ENCODE measurements at regions not wholly inside any gene's neighbourhood (a gene's known extent, or its start where the extent isn't known, plus 50 kb on each side); places are given as distances from the start of the nearest gene placed in this dataset.
A peak's percentile ranks its signal among the peaks of the same experiment; 100 is the strongest.

DNA sequence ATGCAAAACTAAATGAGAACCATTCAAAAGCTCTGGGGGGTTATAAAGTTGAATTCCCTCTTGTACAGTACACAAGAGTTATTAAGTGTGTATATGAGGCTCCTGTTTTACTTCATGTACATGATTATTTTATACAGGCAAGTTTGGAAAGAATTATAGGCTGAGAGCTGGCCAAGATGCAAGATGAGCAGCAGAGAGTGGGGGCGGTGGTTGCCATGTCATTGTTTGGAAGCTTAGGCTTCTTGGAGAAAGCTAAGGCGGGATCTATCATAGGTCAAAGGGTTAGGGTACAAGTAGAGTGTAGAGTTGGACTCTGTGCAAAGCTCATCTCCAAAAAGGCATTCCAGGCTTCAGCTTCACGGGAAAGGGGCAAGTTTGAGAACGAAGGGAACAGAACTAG is 297.1 kb upstream of the TBX3 start:
- DNase-seq (ENCODE audit: low read depth): no peak

- peak; percentile 80 for DNase-seq (ENCODE audit: low read depth)
Observed at GRCh38 chr12:114976959-114977358, 293.0 kb upstream of the TBX3 start.

GRCh38 chr12:114976372-114976771 is 292.4 kb upstream of the TBX3 start:
- DNase-seq (ENCODE audit: low read depth): no peak

GRCh38 chr12:114975640-114976310 is 291.8 kb upstream of the TBX3 start:
- no peak for DNase-seq (ENCODE audit: low read depth)

GRCh38 chr12:114974826-114975639 is 291.1 kb upstream of the TBX3 start:
- no peak for DNase-seq (ENCODE audit: low read depth)

DNA sequence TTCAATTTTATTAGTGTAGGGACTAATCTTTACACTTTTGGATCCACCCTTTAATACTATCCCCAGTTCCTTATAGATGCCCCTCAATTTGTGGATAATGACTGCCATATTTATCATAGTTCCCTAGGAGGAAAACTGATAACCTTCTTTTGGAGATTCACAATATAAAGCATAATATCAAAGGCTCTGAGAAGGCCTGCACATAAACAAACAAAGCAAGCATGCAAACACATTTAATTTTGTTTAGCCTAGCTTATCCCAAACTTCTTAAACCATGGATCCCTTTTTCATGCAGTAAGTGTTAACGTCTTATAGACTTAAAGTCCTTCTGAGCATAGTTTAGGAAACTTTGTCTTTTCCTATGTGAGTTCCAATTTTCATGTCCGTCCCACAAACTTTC is 290.4 kb upstream of the TBX3 start:
- DNase-seq (ENCODE audit: low read depth): no peak

- DNase-seq (ENCODE audit: low read depth): no peak
Observed at GRCh38 chr12:114968727-114969126, 284.8 kb upstream of the TBX3 start.

- no peak for DNase-seq (ENCODE audit: low read depth)
Observed at GRCh38 chr12:114967151-114967550, 283.2 kb upstream of the TBX3 start.

DNA sequence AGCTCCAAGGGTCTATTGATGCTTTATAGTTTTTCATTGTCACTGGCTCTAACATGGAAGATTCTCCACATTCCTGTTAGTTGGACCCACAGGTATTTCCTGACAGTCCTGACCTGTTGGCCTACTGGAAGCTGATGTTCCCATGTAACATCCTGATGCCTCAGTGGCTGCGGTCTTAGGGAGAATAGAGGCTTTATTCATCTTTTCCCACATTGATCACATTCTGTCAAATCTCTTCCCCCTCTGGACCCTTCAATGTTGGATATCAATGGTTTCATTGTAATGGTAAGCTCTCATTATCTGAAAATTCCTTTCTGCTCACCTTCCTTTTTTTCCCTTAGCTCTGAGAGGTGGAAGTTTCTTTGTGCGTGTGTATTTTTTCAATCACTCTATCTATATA is 280.9 kb upstream of the TBX3 start:
- no peak for DNase-seq (ENCODE audit: low read depth)

GRCh38 chr12:114963846-114964245 is 279.9 kb upstream of the TBX3 start:
- DNase-seq (ENCODE audit: low read depth): no peak

- DNase-seq (ENCODE audit: low read depth): no peak
Observed at GRCh38 chr12:114961491-114961890, 277.5 kb upstream of the TBX3 start.

- DNase-seq (ENCODE audit: low read depth): no peak
Observed at GRCh38 chr12:114958538-114958937, 274.6 kb upstream of the TBX3 start.

- no peak for DNase-seq (ENCODE audit: low read depth)
Observed at GRCh38 chr12:114957225-114957624, 273.2 kb upstream of the TBX3 start.

DNA sequence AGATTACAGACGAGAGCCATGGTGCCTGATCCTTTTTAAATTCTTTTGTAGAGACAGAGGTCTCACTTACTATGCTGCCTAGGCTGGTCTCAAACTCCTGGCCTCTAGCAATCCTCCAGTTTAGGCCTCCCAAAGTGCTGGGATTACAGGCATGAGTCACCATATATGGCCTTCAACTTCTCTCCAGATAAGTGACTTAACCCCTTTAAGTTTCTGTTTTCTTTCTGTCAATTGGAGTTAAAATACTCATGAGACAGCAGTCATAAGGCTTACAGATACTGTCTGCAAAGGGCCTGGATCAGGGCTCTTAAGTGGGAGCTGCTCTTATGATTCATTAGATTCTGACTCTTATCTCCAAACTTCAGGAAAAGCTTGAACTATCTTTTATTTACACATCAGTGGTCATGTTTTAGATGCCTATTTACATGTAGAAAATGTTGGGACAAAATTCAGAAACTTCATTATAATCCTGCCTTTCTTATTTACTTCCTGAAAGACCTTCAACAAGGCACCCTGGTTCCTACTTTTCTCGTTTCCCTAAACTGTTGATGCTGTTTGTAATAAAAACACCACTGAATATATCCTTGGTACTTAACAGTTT is 271.5 kb upstream of the TBX3 start:
- DNase-seq (ENCODE audit: low read depth): no peak

GRCh38 chr12:114954511-114955055 is 270.6 kb upstream of the TBX3 start:
- no peak for DNase-seq (ENCODE audit: low read depth)

GRCh38 chr12:114952573-114953271 is 268.7 kb upstream of the TBX3 start:
- no peak for DNase-seq (ENCODE audit: low read depth)

GRCh38 chr12:114949058-114949820 is 265.3 kb upstream of the TBX3 start:
- DNase-seq (ENCODE audit: low read depth): no peak

DNA sequence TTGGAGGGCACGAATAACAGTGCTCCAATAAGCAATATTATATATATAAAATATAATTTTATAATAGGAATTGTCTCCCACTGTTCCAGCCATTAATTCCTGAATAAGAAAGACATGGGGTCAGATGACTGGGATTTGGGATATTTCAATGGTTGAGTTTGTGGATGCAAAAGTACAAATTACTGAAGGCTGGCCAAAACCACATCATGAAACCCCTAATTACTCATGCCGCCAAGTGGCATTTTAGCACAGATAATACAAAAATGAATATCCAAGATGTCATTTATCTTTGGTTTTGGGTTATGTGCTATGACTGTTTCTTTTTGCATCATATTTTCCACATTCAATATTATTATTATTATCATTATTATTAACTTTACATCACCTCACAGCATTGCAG is 261.4 kb upstream of the TBX3 start:
- DNase-seq (ENCODE audit: low read depth): no peak

GRCh38 chr12:114944736-114945135 is 260.8 kb upstream of the TBX3 start:
- no peak for DNase-seq (ENCODE audit: low read depth)

GRCh38 chr12:114943601-114944000 is 259.6 kb upstream of the TBX3 start:
- DNase-seq (ENCODE audit: low read depth): no peak

DNA sequence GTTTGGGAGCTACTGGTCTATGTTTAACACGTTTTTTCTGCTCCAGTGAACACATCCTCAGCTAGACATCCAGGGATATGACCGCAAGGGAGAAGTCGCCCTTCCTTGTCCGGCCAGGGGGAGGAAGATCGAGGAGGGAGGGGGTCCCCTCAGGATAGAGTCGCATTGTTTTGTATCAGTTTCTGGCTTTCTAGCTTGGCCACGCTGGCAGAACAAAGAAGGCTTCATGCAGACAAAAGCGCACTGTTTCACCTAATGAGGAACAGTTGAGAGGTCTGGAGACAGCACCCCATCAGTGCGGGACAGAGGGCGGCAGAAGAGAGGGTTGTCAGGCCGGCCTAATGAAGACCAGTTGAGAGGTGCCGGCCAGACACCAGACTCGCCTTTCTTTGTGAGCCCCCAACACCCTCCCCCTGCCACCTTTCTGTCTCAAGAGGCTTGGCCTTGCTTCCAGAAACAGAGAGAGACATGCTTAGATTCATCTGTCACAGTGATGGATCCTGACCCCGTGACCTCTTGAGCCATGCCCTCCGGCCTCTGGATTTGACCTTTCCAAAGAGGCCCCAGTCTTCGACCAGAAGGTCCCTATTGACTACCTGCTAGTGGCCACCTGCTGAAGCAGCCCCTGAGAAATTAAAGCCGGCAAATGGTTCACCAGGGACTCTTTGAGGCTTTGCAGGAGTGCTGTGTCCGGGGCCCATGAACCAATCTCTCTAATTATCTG is 254.7 kb upstream of the TBX3 start:
- DNase-seq (ENCODE audit: low read depth): no peak
